HCT116 (cell line): ENCODE measurements at regions not wholly inside any gene's neighbourhood (a gene's known extent, or its start where the extent isn't known, plus 50 kb on each side); places are given as distances from the start of the nearest gene placed in this dataset.

ENCODE experiments used
- ATAC-seq: fragments of 200-7000 bp; cut with Tn5 transposase; 2 replicates; pipeline ENCODE4 v1.9.1; 2020; ENCODE audit warnings: mild to moderate bottlenecking, moderate library complexity
- BruUV-seq: library from RNA; stranded (reverse); fragments of 400-500 nt; replicated peaks from 2 replicates; lab custom pipeline; 2021; lab: Mats Ljungman, UMichigan
- CTCF ChIA-PET: fragments of 300-600 bp; sonication (Branson Sonifier 250); formaldehyde crosslinking; loops from one replicate; lab custom pipeline; 2021; ENCODE audit warnings: antibody characterized with exemption; lab: Charles Lee
- POLR2A ChIA-PET: fragments of 300-600, 350-600 bp; sonication (Branson Sonifier 250); formaldehyde crosslinking; loops from one replicate; lab custom pipeline; 2021; ENCODE audit warnings: antibody characterized with exemption; lab: Charles Lee
- RAD21 ChIA-PET, 2 experiments: fragments of 300-600 bp; sonication (Branson Sonifier 250); formaldehyde crosslinking; loops; one replicate each; lab custom pipeline; 2023; ENCODE audit warnings: low total read pairs in 2 of 2; ENCODE audit not compliant: uncharacterized antibody in 2 of 2, unreplicated experiment in 2 of 2, low non-redundant PET in 1 of 2; lab: Charles Lee
- DNase-seq: peaks from one replicate; pipeline ENCODE4 v3.0.0-alpha.2; 2010; ENCODE audit warnings: low read depth, low spot score
- H2AFZ ChIP-seq: fragments of 200-600 bp; shearing (Covaris generic), sonication (generic); 2 replicates; pipeline ENCODE4 v1.6.1; 2017; ENCODE audit warnings: low read depth, mixed run types, mixed read lengths, antibody characterized with exemption, low read length; ENCODE audit not compliant: poor library complexity, severe bottlenecking
- H3K27ac ChIP-seq: 2 replicates; pipeline ENCODE4 v1.5.1; 2012; ENCODE audit warnings: low read depth, low read length
- H3K27me3 ChIP-seq: fragments of 200-600 bp; sonication (generic); 2 replicates; pipeline ENCODE4 v1.6.1; 2016; ENCODE audit warnings: mixed run types, low read length, mixed read lengths; ENCODE audit not compliant: insufficient read depth
- H3K36me3 ChIP-seq, 2 experiments: fragments of 200-500 bp in 1 of 2; fragments of 200-600 bp in 1 of 2; sonication (Bioruptor generic) in 1 of 2; sonication (generic) in 1 of 2; 2 replicates each; pipeline versions ENCODE4 v1.5.1 to v1.6.1; 2014 to 2016; ENCODE audit warnings: low read length in 2 of 2, inconsistent platforms in 1 of 2, mixed read lengths in 1 of 2, mixed run types in 1 of 2; ENCODE audit not compliant: insufficient read depth in 2 of 2, control insufficient read depth in 1 of 2
- H3K4me1 ChIP-seq, 2 experiments: fragments of 200-600 bp in 1 of 2; sonication (generic) in 1 of 2; 2 replicates each; pipeline versions ENCODE4 v1.5.1 to v1.6.1; 2012 to 2017; ENCODE audit warnings: low read length in 2 of 2, inconsistent platforms in 1 of 2, mild to moderate bottlenecking in 1 of 2, mixed read lengths in 1 of 2, mixed run types in 1 of 2, moderate library complexity in 1 of 2; ENCODE audit not compliant: insufficient read depth in 2 of 2, control insufficient read depth in 1 of 2
- H3K4me2 ChIP-seq: fragments of 200-600 bp; sonication (generic); 2 replicates; pipeline ENCODE4 v1.6.1; 2017; ENCODE audit warnings: mixed run types, low read length, mixed read lengths
- H3K4me3 ChIP-seq, 2 experiments: fragments of 200-600 bp in 1 of 2; sonication (generic) in 1 of 2; replicated peaks in 1 of 2; 2 replicates each; pipeline ENCODE4 v1.5.1; 2011 to 2016; ENCODE audit warnings: low read length in 2 of 2, control low read depth in 1 of 2, low read depth in 1 of 2, mild to moderate bottlenecking in 1 of 2, mixed read lengths in 1 of 2, mixed run types in 1 of 2
- H3K79me2 ChIP-seq: fragments of 200-600 bp; sonication (generic); 2 replicates; pipeline ENCODE4 v1.6.1; 2017; ENCODE audit warnings: mild to moderate bottlenecking, mixed run types, low read length, moderate library complexity, mixed read lengths; ENCODE audit not compliant: insufficient read depth
- H3K9ac ChIP-seq: fragments of 200-600 bp; sonication (generic); 2 replicates; pipeline ENCODE4 v1.6.1; 2016; ENCODE audit warnings: low read length, mixed read lengths
- H3K9me2 ChIP-seq: fragments of 200-600 bp; sonication (generic), shearing (Covaris generic); 2 replicates; pipeline ENCODE4 v1.6.1; 2017; ENCODE audit warnings: mixed run types, mild to moderate bottlenecking, moderate library complexity; ENCODE audit not compliant: insufficient read depth
- H3K9me3 ChIP-seq, 2 experiments: fragments of 200-500 bp in 1 of 2; fragments of 200-600 bp in 1 of 2; sonication (Bioruptor generic) in 1 of 2; sonication (generic) in 1 of 2; 2 replicates each; pipeline ENCODE4 v1.6.1; 2014 to 2017; ENCODE audit warnings: low read length in 2 of 2, mixed read lengths in 2 of 2, inconsistent platforms in 1 of 2, low read depth in 1 of 2, mild to moderate bottlenecking in 1 of 2, mixed run types in 1 of 2, moderate library complexity in 1 of 2; ENCODE audit not compliant: control insufficient read depth in 1 of 2, insufficient read depth in 1 of 2
- H4K20me1 ChIP-seq: fragments of 200-600 bp; sonication (generic), shearing (Covaris generic); 2 replicates; pipeline ENCODE4 v1.6.1; 2017; ENCODE audit warnings: mixed run types, mild to moderate bottlenecking, moderate library complexity; ENCODE audit not compliant: insufficient read depth
- CBX3 ChIP-seq: IDR thresholded peaks from 2 replicates; pipeline ENCODE4 v1.6.1; 2012; ENCODE audit warnings: low read depth
- CEBPB ChIP-seq: IDR thresholded peaks from 2 replicates; pipeline ENCODE4 v1.6.1; 2012; ENCODE audit warnings: low read depth
- CTCF ChIP-seq, 3 experiments: fragments of 200-600 bp in 1 of 3; sonication (generic) in 1 of 3; IDR thresholded peaks in 2 of 3; conservative IDR thresholded peaks in 1 of 3; 2 replicates each; pipeline ENCODE4 v1.5.1; 2012 to 2017; ENCODE audit warnings: low read depth in 2 of 3, low read length in 2 of 3, antibody characterized with exemption in 1 of 3, borderline replicate concordance in 1 of 3, control low read depth in 1 of 3, mild to moderate bottlenecking in 1 of 3, mixed read lengths in 1 of 3, mixed run types in 1 of 3, moderate library complexity in 1 of 3; ENCODE audit not compliant: insufficient read depth in 1 of 3
- EGR1 ChIP-seq: IDR thresholded peaks from 2 replicates; pipeline ENCODE4 v1.6.1; 2012; ENCODE audit warnings: low read depth
- ELF1 ChIP-seq: IDR thresholded peaks from 2 replicates; pipeline ENCODE4 v1.6.1; 2012; ENCODE audit warnings: low read depth, borderline replicate concordance
- EZH2phosphoT487 ChIP-seq: fragments of 200-600 bp; IDR thresholded peaks from 2 replicates; pipeline ENCODE4 v1.6.1; 2018; ENCODE audit warnings: antibody characterized with exemption, borderline replicate concordance
- FOSL1 ChIP-seq: IDR thresholded peaks from 2 replicates; pipeline ENCODE4 v1.6.1; 2012; ENCODE audit warnings: low read depth
- POLR2A ChIP-seq: IDR thresholded peaks from 2 replicates; pipeline ENCODE4 v1.7.0; 2011; ENCODE audit warnings: borderline replicate concordance; ENCODE audit not compliant: insufficient read depth, insufficient read length; ENCODE audit errors: extremely low read depth
- POLR2AphosphoS5 ChIP-seq: IDR thresholded peaks from 2 replicates; pipeline ENCODE4 v1.6.1; 2011; ENCODE audit warnings: mild to moderate bottlenecking, low read depth, low read length, moderate library complexity
- RAD21 ChIP-seq: IDR thresholded peaks from 2 replicates; pipeline ENCODE4 v1.6.1; 2012; ENCODE audit warnings: low read depth, mild to moderate bottlenecking
- SIN3A ChIP-seq: IDR thresholded peaks from 2 replicates; pipeline ENCODE4 v1.6.1; 2012; ENCODE audit warnings: low read depth
- SP1 ChIP-seq: IDR thresholded peaks from 2 replicates; pipeline ENCODE4 v1.6.1; 2012; ENCODE audit warnings: low read depth
- SRF ChIP-seq: IDR thresholded peaks from 2 replicates; pipeline ENCODE4 v1.6.1; 2012; ENCODE audit warnings: low read depth
- ZBTB33 ChIP-seq: IDR thresholded peaks from 2 replicates; pipeline ENCODE4 v1.6.1; 2011; ENCODE audit warnings: mild to moderate bottlenecking, low read length, moderate library complexity; ENCODE audit not compliant: insufficient replicate concordance; ENCODE audit errors: extremely low read depth
- ZNF274 ChIP-seq: fragments of 200-500 bp; sonication (Bioruptor generic); IDR thresholded peaks from 2 replicates; pipeline ENCODE4 v1.6.1; 2014; ENCODE audit warnings: mild to moderate bottlenecking, low read depth, low read length, inconsistent platforms
- intact Hi-C: fragments of 100-400 bp; cut with micrococcal nuclease; formaldehyde crosslinking; loops from 2 replicates; pipeline ENCODE4 v1.10.0; 2022
- TF ChIP-seq, protein P1 (sequence below): IDR thresholded peaks from 2 replicates; pipeline ENCODE4 v1.6.1; 2012

- Histone ChIP-seq H2AFZ (no peak overlapping the region), H3K4me3 (no peak overlapping the region), H3K27me3 (no peaks in the 10 kb centered on the region), H3K4me1 (0 out of 4 replicates have a peak, but pooled peaks cover 0 to 2% of the 10 kb centered on the region in 2 experiments), H3K4me2 (no peak overlapping the region), H3K36me3 (no peaks in the 10 kb centered on the region), H3K9ac (no peak overlapping the region), H3K79me2 (no peaks in the 10 kb centered on the region), H3K9me2 (0 out of 2 replicates have a peak, but pooled peaks cover 3% of the 10 kb centered on the region), H3K27ac (no peak overlapping the region), H3K9me3 (no peaks in the 10 kb centered on the region), H4K20me1 (no peaks in the 10 kb centered on the region)
- CTCF ChIA-PET: no interaction called here
- DNase-seq: no peak
- TF ChIP-seq EZH2phosphoT487 (no peak), CEBPB (no peak), CBX3 (no peak), ELF1 (no peak)
- TF ChIP-seq, protein P1, sequence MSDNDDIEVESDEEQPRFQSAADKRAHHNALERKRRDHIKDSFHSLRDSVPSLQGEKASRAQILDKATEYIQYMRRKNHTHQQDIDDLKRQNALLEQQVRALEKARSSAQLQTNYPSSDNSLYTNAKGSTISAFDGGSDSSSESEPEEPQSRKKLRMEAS: no peak
- intact Hi-C loops: no loop called here
- RAD21 ChIA-PET: no interaction called here
- POLR2A ChIA-PET: no interaction called here
- no TSS peak for BruUV-seq
- no peak for ATAC-seq
These were observed 83.9 kb upstream of the SMIM30 start for GRCh38 chr7:113202284-113202683.

DNA sequence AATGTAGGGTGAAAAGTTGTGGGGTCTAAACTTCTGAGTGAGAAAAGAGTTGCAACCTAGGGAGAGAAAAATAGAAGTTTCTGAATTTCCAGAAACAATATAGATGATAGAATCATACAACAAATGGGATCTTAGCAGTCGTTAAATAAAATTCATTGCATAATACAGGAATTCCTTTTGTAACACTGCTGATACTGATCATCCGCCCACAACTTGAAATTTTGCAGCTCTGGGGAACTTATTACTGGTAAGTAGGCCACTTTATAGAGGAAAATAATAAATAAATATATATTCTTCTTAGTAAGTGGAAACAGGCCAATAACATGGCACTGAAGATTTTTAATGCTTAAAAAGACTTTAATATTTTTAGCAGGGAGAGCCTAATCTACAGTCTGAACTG, 81.9 kb upstream of the SMIM30 start:
- no peak overlapping the region for H3K9ac ChIP-seq
- intact Hi-C loops: no loop called here
- RAD21 ChIA-PET: no interaction called here
- H3K4me2 ChIP-seq: no peak overlapping the region
- no peak overlapping the region for H2AFZ ChIP-seq
- H3K36me3 ChIP-seq: no peaks in the 10 kb centered on the region
- H4K20me1 ChIP-seq: no peaks in the 10 kb centered on the region
- no peaks in the 10 kb centered on the region for H3K9me3 ChIP-seq
- no peaks in the 10 kb centered on the region for H3K27me3 ChIP-seq
- H3K4me1 ChIP-seq: 0 out of 4 replicates have a peak, but pooled peaks cover 0 to 3% of the 10 kb centered on the region in 2 experiments
- POLR2A ChIA-PET: no interaction called here
- H3K9me2 ChIP-seq: no peaks in the 10 kb centered on the region
- no peak overlapping the region for H3K4me3 ChIP-seq
- no peak for ATAC-seq
- no peak for DNase-seq
- no peak overlapping the region for H3K27ac ChIP-seq
- CTCF ChIA-PET: interaction anchor here (1.0 kb wide), 1 partner anchor 41 kb away, joined by 5 read pairs; no protein-coding TSS in a partner anchor
- H3K79me2 ChIP-seq: no peaks in the 10 kb centered on the region
- BruUV-seq: no TSS peak
- no peak for TF ChIP-seq POLR2A
- no peak for TF ChIP-seq POLR2AphosphoS5
- no peak for TF ChIP-seq ZBTB33
- no peak for TF ChIP-seq SP1
- TF ChIP-seq FOSL1: no peak
- no peak for TF ChIP-seq EGR1
- no peak for TF ChIP-seq CBX3
- no peak for TF ChIP-seq CTCF (IDR thresholded peaks at IDR 0.05 in 2 of 3, conservative IDR thresholded peaks at IDR 0.05 in 1 of 3; ENCODE audit: borderline replicate concordance in 1 of 3, insufficient read depth in 1 of 3, low read depth in 2 of 3, low read length in 2 of 3)
- TF ChIP-seq RAD21: no peak
- TF ChIP-seq ELF1: no peak
- no peak for TF ChIP-seq ZNF274
- no peak for TF ChIP-seq SRF
- no peak for TF ChIP-seq SIN3A
